SK-N-SH (cell line): ENCODE measurements at regions not wholly inside any gene's neighbourhood (a gene's known extent, or its start where the extent isn't known, plus 50 kb on each side); places are given as distances from the start of the nearest gene placed in this dataset.
A peak's percentile ranks its signal among the peaks of the same experiment; 100 is the strongest.

Experiments
- CTCF ChIA-PET: fragments of 300-600, 350-600 bp; formaldehyde crosslinking; extraction: SDS; loops from one replicate; lab custom pipeline; 2021; lab: Yijun Ruan, JAX
- POLR2A ChIA-PET: fragments of 350-600 bp; sonication (Branson Sonifier 250); formaldehyde crosslinking; extraction: SDS; loops from one replicate; lab custom pipeline; 2020; ENCODE audit warnings: antibody characterized with exemption, inconsistent platforms; lab: Yijun Ruan, JAX
- DNase-seq: peaks from one replicate; pipeline ENCODE4 v3.0.0; 2012
- H2AFZ ChIP-seq: fragments of 200-600 bp; sonication (generic); 2 replicates; pipeline ENCODE4 v1.8.1; 2016; ENCODE audit warnings: antibody characterized with exemption, mild to moderate bottlenecking, low read depth
- H3F3A ChIP-seq: fragments of 200-600 bp; sonication (generic); replicated peaks from 2 replicates; pipeline ENCODE3; 2016; ENCODE audit warnings: antibody characterized with exemption, mild to moderate bottlenecking; ENCODE audit not compliant: insufficient read depth
- H3K27ac ChIP-seq, 2 experiments: fragments of 200-500 bp in 1 of 2; fragments of 200-600 bp in 1 of 2; sonication (Bioruptor generic) in 1 of 2; sonication (generic), shearing (Covaris generic) in 1 of 2; 2 replicates each; pipeline versions ENCODE4 v1.5.1 to v1.6.1; 2014 to 2016; ENCODE audit warnings: low read depth in 2 of 2, inconsistent platforms in 1 of 2, low read length in 1 of 2, mild to moderate bottlenecking in 1 of 2, mixed read lengths in 1 of 2
- H3K27me3 ChIP-seq: fragments of 200-600 bp; sonication (generic), shearing (Covaris generic); 2 replicates; pipeline ENCODE4 v1.6.1; 2016; ENCODE audit warnings: mixed run types; ENCODE audit not compliant: insufficient read depth
- H3K36me3 ChIP-seq, 2 experiments: fragments of 200-500 bp in 1 of 2; fragments of 200-600 bp in 1 of 2; sonication (Bioruptor generic) in 1 of 2; sonication (generic) in 1 of 2; replicated peaks in 1 of 2; 2 replicates each; pipeline versions ENCODE3 to v1.5.1; 2014 to 2016; ENCODE audit warnings: low read length in 1 of 2, mild to moderate bottlenecking in 1 of 2; ENCODE audit not compliant: insufficient read depth in 2 of 2, control insufficient read depth in 1 of 2
- H3K4me1 ChIP-seq, 2 experiments: fragments of 200-500 bp in 1 of 2; fragments of 200-600 bp in 1 of 2; sonication (Bioruptor generic) in 1 of 2; sonication (generic), shearing (Covaris generic) in 1 of 2; 2 replicates each; pipeline versions ENCODE4 v1.5.1 to v1.6.1; 2014 to 2016; ENCODE audit warnings: low read depth in 1 of 2, low read length in 1 of 2, mixed run types in 1 of 2; ENCODE audit not compliant: insufficient read depth in 2 of 2, control insufficient read depth in 1 of 2
- H3K4me2 ChIP-seq: fragments of 200-600 bp; sonication (generic), shearing (Covaris generic); 2 replicates; pipeline ENCODE4 v1.6.1; 2017; ENCODE audit warnings: mixed run types
- H3K4me3 ChIP-seq, 2 experiments: fragments of 200-500 bp in 1 of 2; fragments of 200-600 bp in 1 of 2; sonication (Bioruptor generic) in 1 of 2; sonication (generic), shearing (Covaris generic) in 1 of 2; 2 replicates each; pipeline versions ENCODE4 v1.5.1 to v1.8.1; 2014 to 2016; ENCODE audit warnings: low read depth in 2 of 2, inconsistent platforms in 1 of 2, low read length in 1 of 2, mild to moderate bottlenecking in 1 of 2, mixed read lengths in 1 of 2, moderate library complexity in 1 of 2
- H3K79me2 ChIP-seq: fragments of 200-600 bp; sonication (generic); 2 replicates; pipeline ENCODE4 v1.8.1; 2017; ENCODE audit warnings: mild to moderate bottlenecking; ENCODE audit not compliant: insufficient read depth
- H3K9ac ChIP-seq: fragments of 200-600 bp; sonication (generic); 2 replicates; pipeline ENCODE4 v1.6.1; 2017; ENCODE audit warnings: mixed run types
- H3K9me2 ChIP-seq: fragments of 200-600 bp; sonication (generic); 2 replicates; pipeline ENCODE4 v1.6.1; 2017; ENCODE audit warnings: mixed run types
- H3K9me3 ChIP-seq: fragments of 200-600 bp; sonication (generic); 2 replicates; pipeline ENCODE4 v1.6.1; 2017; ENCODE audit warnings: mixed run types, mild to moderate bottlenecking, moderate library complexity
- H4K20me1 ChIP-seq: fragments of 200-600 bp; sonication (generic); 2 replicates; pipeline ENCODE4 v1.6.1; 2017; ENCODE audit warnings: mild to moderate bottlenecking, mixed run types; ENCODE audit not compliant: insufficient read depth
- CHD2 ChIP-seq: fragments of 150-350 bp; IDR thresholded peaks from 2 replicates; pipeline ENCODE4 v1.6.1; 2018; ENCODE audit warnings: low read length; ENCODE audit not compliant: partially characterized antibody
- ELF1 ChIP-seq: IDR thresholded peaks from 2 replicates; pipeline ENCODE4 v1.4.0; 2012
- FOXJ3 ChIP-seq: sonication (generic); formaldehyde crosslinking; IDR thresholded peaks from 2 replicates; pipeline ENCODE4 v1.5.1; 2020; ENCODE audit warnings: mild to moderate bottlenecking, missing genetic modification reagents
- FOXM1 ChIP-seq: IDR thresholded peaks from 2 replicates; pipeline ENCODE4 v1.4.0; 2012; ENCODE audit warnings: low read depth, mild to moderate bottlenecking
- GABPA ChIP-seq: IDR thresholded peaks from 2 replicates; pipeline ENCODE4 v1.4.0; 2012; ENCODE audit warnings: low read depth, mild to moderate bottlenecking
- MEF2A ChIP-seq: IDR thresholded peaks from 2 replicates; pipeline ENCODE4 v1.4.0; 2012; ENCODE audit warnings: low read depth, borderline replicate concordance
- MXI1 ChIP-seq: IDR thresholded peaks from 2 replicates; pipeline ENCODE4 v1.6.1; 2012; ENCODE audit warnings: mild to moderate bottlenecking, low read depth, low read length, improper control_type of control experiment
- NFIC ChIP-seq: IDR thresholded peaks from 2 replicates; pipeline ENCODE4 v1.4.0; 2012; ENCODE audit warnings: borderline replicate concordance
- NRF1 ChIP-seq: IDR thresholded peaks from 2 replicates; pipeline ENCODE4 v1.6.1; 2012; ENCODE audit warnings: low read depth, mild to moderate bottlenecking, low read length
- POLR2AphosphoS5 ChIP-seq: IDR thresholded peaks from 2 replicates; pipeline ENCODE4 v1.6.1; 2012; ENCODE audit warnings: low read depth, low read length
- RAD21 ChIP-seq: IDR thresholded peaks from 2 replicates; pipeline ENCODE4 v1.6.1; 2012; ENCODE audit warnings: mild to moderate bottlenecking, low read length
- RCOR1 ChIP-seq: fragments of 150-350 bp; IDR thresholded peaks from 2 replicates; pipeline ENCODE4 v1.6.1; 2017; ENCODE audit warnings: antibody characterized with exemption, low read length
- RXRA ChIP-seq: IDR thresholded peaks from 2 replicates; pipeline ENCODE4 v1.4.0; 2012; ENCODE audit warnings: low read depth, mild to moderate bottlenecking, borderline replicate concordance
- SMC3 ChIP-seq: IDR thresholded peaks from 2 replicates; pipeline ENCODE4 v1.6.1; 2012; ENCODE audit warnings: low read depth, low read length, improper control_type of control experiment
- TCF12 ChIP-seq: IDR thresholded peaks from 2 replicates; pipeline ENCODE4 v1.4.0; 2012
- TEAD4 ChIP-seq: IDR thresholded peaks from 2 replicates; pipeline ENCODE4 v1.4.0; 2012; ENCODE audit warnings: mild to moderate bottlenecking, borderline replicate concordance; ENCODE audit not compliant: insufficient read depth
- YY1 ChIP-seq: IDR thresholded peaks from 2 replicates; pipeline ENCODE4 v1.4.0; 2012; ENCODE audit warnings: low read depth, mild to moderate bottlenecking
- WGBS: methylation state at CpG from one replicate; pipeline ENCODE4 v1.1.6; 2017; ENCODE audit warnings: low lambda C conversion rate; 5-methylcytosine and 5-hydroxymethylcytosine counted together
- TF ChIP-seq, protein P1 (sequence below): fragments of 200-600 bp; sonication (generic); IDR thresholded peaks from 2 replicates; pipeline ENCODE4 v1.6.1; 2017; ENCODE audit warnings: antibody characterized with exemption, mild to moderate bottlenecking, moderate library complexity
- TF ChIP-seq, protein P2 (sequence below): IDR thresholded peaks from 2 replicates; pipeline ENCODE4 v1.4.0; 2012; ENCODE audit warnings: low read depth, borderline replicate concordance
- TF ChIP-seq, protein P3 (sequence below): fragments of 150-350 bp; IDR thresholded peaks from 2 replicates; pipeline ENCODE4 v1.6.1; 2017; ENCODE audit warnings: antibody characterized with exemption, low read length, low read depth, borderline replicate concordance
- TF ChIP-seq, protein P4 (sequence below): IDR thresholded peaks from 2 replicates; pipeline ENCODE4 v1.6.1; 2012; ENCODE audit warnings: mild to moderate bottlenecking, low read depth, low read length, moderate library complexity

GRCh38 chr18:66872277-66872676, 268.4 kb upstream of the CDH19 start:
- ChIA-PET CTCF (interaction anchor here (0.6 to 1.6 kb wide), 8 partner anchors 10 to 748 kb away, joined by 3 to 6 read pairs (median 4); no protein-coding TSS in a partner anchor), POLR2A (no interaction called here)
- Histone ChIP-seq H3K9me2 (no peaks in the 10 kb centered on the region), H3K4me2 (no peak overlapping the region), H2AFZ (no peak overlapping the region), H3K27me3 (no peaks in the 10 kb centered on the region), H3K4me3 (no peak overlapping the region), H3K27ac (no peak overlapping the region), H3K79me2 (no peaks in the 10 kb centered on the region), H3K4me1 (no peaks in the 10 kb centered on the region), H3K36me3 (no peaks in the 10 kb centered on the region), H4K20me1 (no peaks in the 10 kb centered on the region), H3K9ac (no peak overlapping the region), H3K9me3 (no peaks in the 10 kb centered on the region), H3F3A (no peaks in the 10 kb centered on the region)
- peak; percentile 73 for TF ChIP-seq RAD21
- peak; percentile 9; the same call in 1 of the 2 replicates for TF ChIP-seq SMC3
- TF ChIP-seq CHD2: no peak
- TF ChIP-seq, protein P1, sequence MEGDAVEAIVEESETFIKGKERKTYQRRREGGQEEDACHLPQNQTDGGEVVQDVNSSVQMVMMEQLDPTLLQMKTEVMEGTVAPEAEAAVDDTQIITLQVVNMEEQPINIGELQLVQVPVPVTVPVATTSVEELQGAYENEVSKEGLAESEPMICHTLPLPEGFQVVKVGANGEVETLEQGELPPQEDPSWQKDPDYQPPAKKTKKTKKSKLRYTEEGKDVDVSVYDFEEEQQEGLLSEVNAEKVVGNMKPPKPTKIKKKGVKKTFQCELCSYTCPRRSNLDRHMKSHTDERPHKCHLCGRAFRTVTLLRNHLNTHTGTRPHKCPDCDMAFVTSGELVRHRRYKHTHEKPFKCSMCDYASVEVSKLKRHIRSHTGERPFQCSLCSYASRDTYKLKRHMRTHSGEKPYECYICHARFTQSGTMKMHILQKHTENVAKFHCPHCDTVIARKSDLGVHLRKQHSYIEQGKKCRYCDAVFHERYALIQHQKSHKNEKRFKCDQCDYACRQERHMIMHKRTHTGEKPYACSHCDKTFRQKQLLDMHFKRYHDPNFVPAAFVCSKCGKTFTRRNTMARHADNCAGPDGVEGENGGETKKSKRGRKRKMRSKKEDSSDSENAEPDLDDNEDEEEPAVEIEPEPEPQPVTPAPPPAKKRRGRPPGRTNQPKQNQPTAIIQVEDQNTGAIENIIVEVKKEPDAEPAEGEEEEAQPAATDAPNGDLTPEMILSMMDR: peak; percentile 47
- 0% methylated on average over 1 of the region's 1 CpG for WGBS
- DNase-seq: peak; percentile 36

- Histone ChIP-seq H3K4me1 (no peaks in the 10 kb centered on the region), H3K4me3 (no peak overlapping the region), H3K79me2 (no peaks in the 10 kb centered on the region), H3K36me3 (no peaks in the 10 kb centered on the region), H3F3A (no peaks in the 10 kb centered on the region), H3K27ac (no peak overlapping the region), H3K9me3 (no peaks in the 10 kb centered on the region), H2AFZ (no peak overlapping the region), H3K4me2 (no peak overlapping the region), H3K9me2 (no peaks in the 10 kb centered on the region), H3K27me3 (no peaks in the 10 kb centered on the region), H3K9ac (no peak overlapping the region), H4K20me1 (no peaks in the 10 kb centered on the region)
- TF ChIP-seq NRF1 (no peak), YY1 (no peak), GABPA (no peak), ELF1 (no peak), MEF2A (no peak), CHD2 (no peak), FOXM1 (no peak), MXI1 (no peak), NFIC (no peak), RCOR1 (no peak), TEAD4 (no peak), RXRA (no peak), POLR2AphosphoS5 (no peak), FOXJ3 (no peak), TCF12 (no peak)
- TF ChIP-seq, protein P2, sequence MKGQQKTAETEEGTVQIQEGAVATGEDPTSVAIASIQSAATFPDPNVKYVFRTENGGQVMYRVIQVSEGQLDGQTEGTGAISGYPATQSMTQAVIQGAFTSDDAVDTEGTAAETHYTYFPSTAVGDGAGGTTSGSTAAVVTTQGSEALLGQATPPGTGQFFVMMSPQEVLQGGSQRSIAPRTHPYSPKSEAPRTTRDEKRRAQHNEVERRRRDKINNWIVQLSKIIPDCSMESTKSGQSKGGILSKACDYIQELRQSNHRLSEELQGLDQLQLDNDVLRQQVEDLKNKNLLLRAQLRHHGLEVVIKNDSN: no peak
- TF ChIP-seq, protein P3, sequence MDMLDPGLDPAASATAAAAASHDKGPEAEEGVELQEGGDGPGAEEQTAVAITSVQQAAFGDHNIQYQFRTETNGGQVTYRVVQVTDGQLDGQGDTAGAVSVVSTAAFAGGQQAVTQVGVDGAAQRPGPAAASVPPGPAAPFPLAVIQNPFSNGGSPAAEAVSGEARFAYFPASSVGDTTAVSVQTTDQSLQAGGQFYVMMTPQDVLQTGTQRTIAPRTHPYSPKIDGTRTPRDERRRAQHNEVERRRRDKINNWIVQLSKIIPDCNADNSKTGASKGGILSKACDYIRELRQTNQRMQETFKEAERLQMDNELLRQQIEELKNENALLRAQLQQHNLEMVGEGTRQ: no peak
- TF ChIP-seq, protein P4, sequence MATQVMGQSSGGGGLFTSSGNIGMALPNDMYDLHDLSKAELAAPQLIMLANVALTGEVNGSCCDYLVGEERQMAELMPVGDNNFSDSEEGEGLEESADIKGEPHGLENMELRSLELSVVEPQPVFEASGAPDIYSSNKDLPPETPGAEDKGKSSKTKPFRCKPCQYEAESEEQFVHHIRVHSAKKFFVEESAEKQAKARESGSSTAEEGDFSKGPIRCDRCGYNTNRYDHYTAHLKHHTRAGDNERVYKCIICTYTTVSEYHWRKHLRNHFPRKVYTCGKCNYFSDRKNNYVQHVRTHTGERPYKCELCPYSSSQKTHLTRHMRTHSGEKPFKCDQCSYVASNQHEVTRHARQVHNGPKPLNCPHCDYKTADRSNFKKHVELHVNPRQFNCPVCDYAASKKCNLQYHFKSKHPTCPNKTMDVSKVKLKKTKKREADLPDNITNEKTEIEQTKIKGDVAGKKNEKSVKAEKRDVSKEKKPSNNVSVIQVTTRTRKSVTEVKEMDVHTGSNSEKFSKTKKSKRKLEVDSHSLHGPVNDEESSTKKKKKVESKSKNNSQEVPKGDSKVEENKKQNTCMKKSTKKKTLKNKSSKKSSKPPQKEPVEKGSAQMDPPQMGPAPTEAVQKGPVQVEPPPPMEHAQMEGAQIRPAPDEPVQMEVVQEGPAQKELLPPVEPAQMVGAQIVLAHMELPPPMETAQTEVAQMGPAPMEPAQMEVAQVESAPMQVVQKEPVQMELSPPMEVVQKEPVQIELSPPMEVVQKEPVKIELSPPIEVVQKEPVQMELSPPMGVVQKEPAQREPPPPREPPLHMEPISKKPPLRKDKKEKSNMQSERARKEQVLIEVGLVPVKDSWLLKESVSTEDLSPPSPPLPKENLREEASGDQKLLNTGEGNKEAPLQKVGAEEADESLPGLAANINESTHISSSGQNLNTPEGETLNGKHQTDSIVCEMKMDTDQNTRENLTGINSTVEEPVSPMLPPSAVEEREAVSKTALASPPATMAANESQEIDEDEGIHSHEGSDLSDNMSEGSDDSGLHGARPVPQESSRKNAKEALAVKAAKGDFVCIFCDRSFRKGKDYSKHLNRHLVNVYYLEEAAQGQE: no peak
- TF ChIP-seq, protein P1: no peak
- CTCF ChIA-PET: no interaction called here
- POLR2A ChIA-PET: no interaction called here
- WGBS: 26% methylated on average over 4 of the region's 4 CpGs
- no peak for DNase-seq
Measured at GRCh38 chr18:66867653-66868052, 263.8 kb upstream of the CDH19 start.
